Prostate gland (tissue), 2 donors: ENCODE measurements at regions not wholly inside any gene's neighbourhood (a gene's known extent, or its start where the extent isn't known, plus 50 kb on each side); places are given as distances from the start of the nearest gene placed in this dataset.

Experiments
- DNase-seq: peaks from one replicate; pipeline ENCODE4 v3.0.0-alpha.2; 2019; ENCODE audit warnings: low spot score
- H3K27ac ChIP-seq, 2 donors: fragments of 200-600 bp; sonication (generic); 2 replicates each; pipeline ENCODE4 v1.5.1; 2017 to 2019
- H3K27me3 ChIP-seq: fragments of 200-600 bp; sonication (generic); replicated peaks from 2 replicates; pipeline ENCODE4 v1.5.1; 2019; ENCODE audit not compliant: insufficient read depth
- H3K36me3 ChIP-seq, 2 donors: fragments of 200-600 bp; sonication (generic); 1 replicate in 1 of 2; 2 replicates in 1 of 2; pipeline versions ENCODE4 v1.5.1 to v1.8.1; 2017 to 2019
- H3K4me1 ChIP-seq: fragments of 200-600 bp; sonication (generic); replicated peaks from 2 replicates; pipeline ENCODE4 v1.5.1; 2019
- H3K4me3 ChIP-seq, 2 donors: fragments of 200-600 bp; sonication (generic); 2 replicates each; pipeline ENCODE4 v1.5.1; 2017 to 2019
- H3K9me3 ChIP-seq: fragments of 200-600 bp; sonication (generic); 2 replicates; pipeline ENCODE4 v1.5.1; 2017
- CTCF ChIP-seq, 4 experiments: fragments of 200-600 bp in 2 of 4; fragments of 450-650 bp in 2 of 4; sonication (generic) in 2 of 4; IDR thresholded peaks; 1 replicate in 3 of 4; 2 replicates in 1 of 4; pipeline ENCODE4 v1.5.1; 2016 to 2019; ENCODE audit warnings: antibody characterized with exemption in 4 of 4, mild to moderate bottlenecking in 2 of 4, moderate library complexity in 2 of 4
- POLR2A ChIP-seq: fragments of 450-650 bp; IDR thresholded peaks from one replicate; pipeline ENCODE4 v1.6.1; 2016; ENCODE audit warnings: antibody characterized with exemption, mild to moderate bottlenecking
- POLR2AphosphoS5 ChIP-seq: sonication (generic); formaldehyde crosslinking; IDR thresholded peaks from one replicate; pipeline ENCODE4 v1.6.1; 2017; ENCODE audit warnings: antibody characterized with exemption
- WGBS: methylation state at CpG from one replicate; pipeline ENCODE4 v1.1.5; 2018; 5-methylcytosine and 5-hydroxymethylcytosine counted together
- intact Hi-C: fragments of 100-400 bp; cut with DNase I; formaldehyde crosslinking; loops from one replicate; pipeline ENCODE4 v1.14.2; 2022

DNA sequence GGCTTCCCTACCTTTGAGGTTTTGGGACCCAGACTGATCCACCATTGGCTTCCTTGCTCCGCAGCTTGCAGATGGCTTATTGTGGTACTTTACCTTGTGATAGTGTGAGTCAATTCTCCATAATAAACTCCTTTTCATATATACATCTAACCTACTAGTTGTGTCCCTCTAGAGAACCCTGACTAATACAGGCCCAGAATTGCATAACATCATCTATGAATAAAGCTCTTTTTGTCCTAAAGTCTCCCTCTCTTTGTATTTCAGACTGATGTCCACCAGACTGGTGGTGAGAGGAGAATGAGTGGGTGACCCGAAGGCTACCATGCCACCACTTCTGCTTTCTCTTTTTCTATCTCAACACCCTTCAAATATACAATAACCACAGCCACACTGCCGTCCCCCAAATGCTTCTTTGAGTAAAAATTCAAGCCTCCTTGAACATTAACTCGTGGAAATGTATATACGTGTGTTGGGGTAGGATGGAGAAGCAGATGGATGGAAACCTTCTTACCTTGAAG lies 265.7 kb downstream of the PTBP2 start:
- Histone ChIP-seq H3K36me3 (no peaks in the 10 kb centered on the region), H3K9me3 (no peaks in the 10 kb centered on the region), H3K27ac (no peak overlapping the region), H3K27me3 (no peaks in the 10 kb centered on the region), H3K4me1 (no peaks in the 10 kb centered on the region), H3K4me3 (no peak overlapping the region)
- no peak for DNase-seq
- intact Hi-C loops: no loop called here
- TF ChIP-seq POLR2A (no peak), CTCF (IDR thresholded peaks at IDR 0.05) (no peak)
- WGBS: 94% methylated on average over 5 of the region's 5 CpGs

- no peak for DNase-seq
- no peaks in the 10 kb centered on the region for H3K9me3 ChIP-seq
- H3K4me3 ChIP-seq: no peak overlapping the region
- 78% methylated on average over 2 of the region's 2 CpGs for WGBS
- H3K4me1 ChIP-seq: no peaks in the 10 kb centered on the region
- no peaks in the 10 kb centered on the region for H3K27me3 ChIP-seq
- intact Hi-C loops: no loop called here
- no peaks in the 10 kb centered on the region for H3K36me3 ChIP-seq
- TF ChIP-seq POLR2AphosphoS5 (no peak), CTCF (IDR thresholded peaks at IDR 0.05) (no peak), POLR2A (no peak)
- no peak overlapping the region for H3K27ac ChIP-seq
Measured at GRCh38 chr1:96989302-96989701, 267.7 kb downstream of the PTBP2 start.

GRCh38 chr1:96990136-96990535 lies 268.6 kb downstream of the PTBP2 start:
- Histone ChIP-seq H3K27me3 (no peaks in the 10 kb centered on the region), H3K4me3 (no peak overlapping the region), H3K4me1 (no peaks in the 10 kb centered on the region), H3K27ac (no peak overlapping the region), H3K36me3 (no peaks in the 10 kb centered on the region), H3K9me3 (no peaks in the 10 kb centered on the region)
- no peak for DNase-seq
- WGBS: 84% methylated on average over 3 of the region's 3 CpGs
- no peak for TF ChIP-seq POLR2AphosphoS5
- no peak for TF ChIP-seq POLR2A
- no peak for TF ChIP-seq CTCF (IDR thresholded peaks at IDR 0.05)
- intact Hi-C loops: no loop called here

GRCh38 chr1:96991261-96991660 lies 269.7 kb downstream of the PTBP2 start:
- WGBS: 83% methylated on average over 1 of the region's 1 CpG
- Histone ChIP-seq H3K4me1 (no peaks in the 10 kb centered on the region), H3K4me3 (no peak overlapping the region), H3K9me3 (no peaks in the 10 kb centered on the region), H3K27me3 (no peaks in the 10 kb centered on the region), H3K27ac (no peak overlapping the region), H3K36me3 (no peaks in the 10 kb centered on the region)
- no peak for DNase-seq
- TF ChIP-seq CTCF (IDR thresholded peaks at IDR 0.05): no peak
- TF ChIP-seq POLR2AphosphoS5: no peak
- TF ChIP-seq POLR2A: no peak
- intact Hi-C loops: no loop called here

- DNase-seq: no peak
- Histone ChIP-seq H3K4me3 (no peak overlapping the region), H3K9me3 (no peaks in the 10 kb centered on the region), H3K27ac (no peak overlapping the region), H3K36me3 (no peaks in the 10 kb centered on the region), H3K4me1 (no peaks in the 10 kb centered on the region), H3K27me3 (no peaks in the 10 kb centered on the region)
- 95% methylated on average over 3 of the region's 3 CpGs for WGBS
- TF ChIP-seq POLR2AphosphoS5 (no peak), CTCF (IDR thresholded peaks at IDR 0.05) (no peak), POLR2A (no peak)
- intact Hi-C loops: no loop called here
Measured at GRCh38 chr1:96992871-96993270, 271.3 kb downstream of the PTBP2 start.
